GM12878 (cell line): ENCODE measurements at regions not wholly inside any gene's neighbourhood (a gene's known extent, or its start where the extent isn't known, plus 50 kb on each side); places are given as distances from the start of the nearest gene placed in this dataset.

ENCODE experiments used
- ATAC-seq: fragments of 200-7000 bp; cut with Tn5 transposase; 3 replicates; pipeline ENCODE4 v1.9.1; 2020; ENCODE audit warnings: mild to moderate bottlenecking, moderate library complexity
- BruUV-seq: library from RNA; stranded (reverse); fragments of 400-500 nt; replicated peaks from 2 replicates; lab custom pipeline; 2021; lab: Mats Ljungman, UMichigan
- CTCF ChIA-PET: fragments of 300-600 bp; sonication (Branson Sonifier 250); formaldehyde crosslinking; extraction: SDS; loops from one replicate; lab custom pipeline; 2021; ENCODE audit warnings: inconsistent platforms; lab: Yijun Ruan, JAX
- POLR2A ChIA-PET: fragments of 350-600 bp; formaldehyde crosslinking; extraction: SDS; loops from one replicate; lab custom pipeline; 2021; ENCODE audit warnings: inconsistent platforms; lab: Charles Lee
- RAD21 ChIA-PET: fragments of 300-600 bp; sonication (Branson Sonifier 250); formaldehyde crosslinking; loops from one replicate; lab custom pipeline; 2023; ENCODE audit warnings: antibody characterized with exemption; ENCODE audit not compliant: unreplicated experiment; lab: Charles Lee
- SMC1A ChIA-PET: fragments of 300-600 bp; sonication (Branson Sonifier 250); formaldehyde crosslinking; loops from one replicate; lab custom pipeline; 2023; ENCODE audit not compliant: unreplicated experiment, uncharacterized antibody; lab: Charles Lee
- DNase-seq: peaks from one replicate; pipeline ENCODE4 v3.0.0-alpha.2; 2011; ENCODE audit warnings: low read depth, low spot score
- FAIRE-seq: peaks from 3 replicates; lab custom pipeline; 2011; peaks lifted over from hg19 to GRCh38; lab: Jason Lieb, UNC
- H2AFZ ChIP-seq: 2 replicates; pipeline ENCODE4 v1.6.0; 2011; ENCODE audit warnings: low read depth, low read length, control low read depth; ENCODE audit not compliant: control insufficient read depth
- H3K27ac ChIP-seq: 2 replicates; pipeline ENCODE4 v1.5.1; 2011; ENCODE audit warnings: control low read depth; ENCODE audit not compliant: control insufficient read depth, insufficient read depth
- H3K27me3 ChIP-seq, 2 experiments: replicated peaks in 1 of 2; 2 replicates each; pipeline versions ENCODE4 v1.6.0 to v1.6.1; 2011; ENCODE audit warnings: low read length in 1 of 2; ENCODE audit not compliant: control insufficient read depth in 2 of 2, insufficient read depth in 2 of 2
- H3K36me3 ChIP-seq, 2 experiments: 2 replicates each; pipeline ENCODE4 v1.5.1; 2011; ENCODE audit warnings: low read length in 1 of 2; ENCODE audit not compliant: control insufficient read depth in 2 of 2, insufficient read depth in 2 of 2
- H3K4me1 ChIP-seq: 2 replicates; pipeline ENCODE4 v1.6.1; 2011; ENCODE audit warnings: mild to moderate bottlenecking, low read length, moderate library complexity, mixed read lengths; ENCODE audit not compliant: control insufficient read depth, insufficient read depth
- H3K4me2 ChIP-seq: 2 replicates; pipeline ENCODE4 v1.6.0; 2011; ENCODE audit warnings: control low read depth; ENCODE audit not compliant: control insufficient read depth, insufficient read depth
- H3K4me3 ChIP-seq: fragments of 200-600 bp; sonication (generic); 2 replicates; pipeline ENCODE4 v1.5.1; 2016
- H3K79me2 ChIP-seq: 2 replicates; pipeline ENCODE4 v1.6.0; 2011; ENCODE audit warnings: low read length; ENCODE audit not compliant: control insufficient read depth, insufficient read depth
- H3K9ac ChIP-seq: 2 replicates; pipeline ENCODE4 v1.8.0; 2011; ENCODE audit warnings: low read length, control low read depth, mixed read lengths; ENCODE audit not compliant: control insufficient read depth, insufficient read depth
- H3K9me3 ChIP-seq: replicated peaks from 3 replicates; pipeline ENCODE4 v1.5.1; 2011; ENCODE audit warnings: mild to moderate bottlenecking, low read length; ENCODE audit not compliant: control insufficient read depth, insufficient read depth
- H4K20me1 ChIP-seq: 2 replicates; pipeline ENCODE4 v1.6.0; 2011; ENCODE audit not compliant: control insufficient read depth, insufficient read depth
- ASH2L ChIP-seq: fragments of 300-600, 200-600 bp; sonication (generic); IDR thresholded peaks from 2 replicates; pipeline ENCODE4 v1.6.1; 2017; ENCODE audit warnings: low read depth, mild to moderate bottlenecking, borderline replicate concordance
- BMI1 ChIP-seq: fragments of 450-650 bp; IDR thresholded peaks from 2 replicates; pipeline ENCODE4 v1.6.1; 2016; ENCODE audit warnings: mild to moderate bottlenecking, moderate library complexity, borderline replicate concordance
- CHD2 ChIP-seq: IDR thresholded peaks from 2 replicates; pipeline ENCODE4 v1.6.1; 2011; ENCODE audit warnings: low read depth, low read length, improper control_type of control experiment, borderline replicate concordance
- CUX1 ChIP-seq: IDR thresholded peaks from 2 replicates; pipeline ENCODE4 v1.6.1; 2012; ENCODE audit warnings: improper control_type of control experiment, low read depth, low read length; ENCODE audit not compliant: insufficient replicate concordance
- HSF1 ChIP-seq: fragments of 150-350 bp; IDR thresholded peaks from 2 replicates; pipeline ENCODE4 v1.6.1; 2014; ENCODE audit warnings: mild to moderate bottlenecking, low read depth, low read length
- IKZF1 ChIP-seq: fragments of 450-650 bp; conservative IDR thresholded peaks from 2 replicates; pipeline ENCODE4 v1.6.1; 2017; ENCODE audit warnings: antibody characterized with exemption, mild to moderate bottlenecking
- MLLT1 ChIP-seq: fragments of 450-650 bp; IDR thresholded peaks from 2 replicates; pipeline ENCODE4 v1.6.1; 2016; ENCODE audit warnings: mild to moderate bottlenecking
- PAX8 ChIP-seq: fragments of 450-650 bp; IDR thresholded peaks from 2 replicates; pipeline ENCODE4 v1.6.1; 2017; ENCODE audit warnings: mild to moderate bottlenecking, moderate library complexity
- POU2F2 ChIP-seq: IDR thresholded peaks from 3 replicates; pipeline ENCODE4 v1.6.1; 2011; ENCODE audit warnings: low read depth, mild to moderate bottlenecking, low read length, borderline replicate concordance
- RAD51 ChIP-seq: fragments of 450-650 bp; IDR thresholded peaks from 2 replicates; pipeline ENCODE4 v1.6.1; 2016; ENCODE audit warnings: moderate library complexity, mild to moderate bottlenecking, inconsistent platforms
- RELA ChIP-seq: fragments of 450-650 bp; IDR thresholded peaks from 2 replicates; pipeline ENCODE4 v1.8.0; 2014; ENCODE audit warnings: borderline replicate concordance; ENCODE audit not compliant: partially characterized antibody
- STAT3 ChIP-seq: IDR thresholded peaks from 2 replicates; pipeline ENCODE4 v1.6.1; 2011; ENCODE audit warnings: low read depth, low read length, improper control_type of control experiment
- ZNF622 ChIP-seq: fragments of 450-650 bp; IDR thresholded peaks from 2 replicates; pipeline ENCODE4 v1.6.1; 2017; ENCODE audit warnings: mild to moderate bottlenecking, inconsistent platforms
- WGBS: methylation state at CpG from one replicate; pipeline ENCODE4 v1.1.6; 2016; ENCODE audit warnings: low lambda C conversion rate; ENCODE audit not compliant: insufficient replicate concordance, insufficient coverage; ENCODE audit errors: missing lambda C conversion rate; 5-methylcytosine and 5-hydroxymethylcytosine counted together
- in situ Hi-C: fragments of 300-500 bp; cut with MboI; formaldehyde crosslinking; loops from 9 replicates; pipeline ENCODE4 v1.14.3; 2018; ENCODE audit warnings: mixed read lengths
- intact Hi-C: fragments of 100-400 bp; cut with micrococcal nuclease; formaldehyde crosslinking; loops from one replicate; pipeline ENCODE4 v1.14.2; 2022; ENCODE audit not compliant: unreplicated experiment

GRCh38 chr22:27381960-27382742, 419.4 kb downstream of the MN1 start:
- ChIA-PET CTCF (no interaction called here), POLR2A (no interaction called here), SMC1A (no interaction called here), RAD21 (no interaction called here)
- Histone ChIP-seq H3K79me2 (no peaks in the 10 kb centered on the region), H3K4me2 (no peak overlapping the region), H2AFZ (no peak overlapping the region), H3K9me3 (no peaks in the 10 kb centered on the region), H3K36me3 (no peaks in the 10 kb centered on the region), H3K27me3 (no peaks in the 10 kb centered on the region; a peak in 1 of 4 replicates), H4K20me1 (no peaks in the 10 kb centered on the region), H3K27ac (no peak overlapping the region), H3K4me3 (no peak overlapping the region), H3K9ac (no peak overlapping the region), H3K4me1 (no peaks in the 10 kb centered on the region)
- DNase-seq (no peak), ATAC-seq (no peak), FAIRE-seq (no peak)
- WGBS, result 41% methylated on average over 6 of the region's 6 CpGs
- in situ Hi-C loops (no loop called here), intact Hi-C loops (no loop called here)
- BruUV-seq, result no TSS peak
- TF ChIP-seq RAD51 (no peak), MLLT1 (no peak), CUX1 (no peak), PAX8 (no peak), HSF1 (no peak), ZNF622 (no peak), POU2F2 (no peak), IKZF1 (no peak), ASH2L (no peak), BMI1 (no peak), STAT3 (no peak), CHD2 (no peak), RELA (no peak)
